ENCODE measurements at regions not wholly inside any gene's neighbourhood (a gene's known extent, or its start where the extent isn't known, plus 50 kb on each side); places are given as distances from the start of the nearest gene placed in this dataset.

DNA sequence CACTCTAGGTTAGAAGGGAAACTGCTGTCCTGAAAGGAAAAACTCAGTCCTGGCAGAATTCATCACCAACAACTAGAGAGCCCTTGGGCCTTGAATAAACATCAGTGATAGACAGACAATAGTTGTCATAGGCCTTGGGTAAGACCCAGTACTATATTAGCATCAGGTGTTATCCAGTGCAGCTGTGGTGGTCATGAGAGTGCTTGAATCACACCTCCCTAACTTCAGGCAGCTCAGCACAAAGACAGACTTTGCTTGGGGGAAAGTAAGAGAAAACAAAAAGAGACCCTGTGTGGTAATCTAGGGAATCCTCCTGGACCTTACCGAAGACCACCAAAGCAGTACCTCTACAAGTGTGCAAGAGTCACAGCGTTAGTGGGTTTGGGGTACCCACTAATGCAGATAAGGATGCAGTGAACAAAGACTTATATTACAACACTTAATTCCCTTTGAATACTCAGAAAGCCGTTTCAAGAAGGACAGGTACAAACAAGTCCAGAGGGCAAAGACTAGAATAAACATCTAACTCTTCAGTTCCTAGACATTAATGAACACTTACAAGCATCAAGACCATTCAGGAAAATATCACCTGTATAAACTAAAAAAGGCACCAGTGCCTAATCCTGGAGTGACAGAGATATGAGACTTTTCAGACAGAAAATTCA lies 332.3 kb upstream of the EPHA3 start:
- TF ChIP-seq YY1 (IDR thresholded peaks at IDR 0.05; ENCODE audit: low read depth): no peak
- no peak for TF ChIP-seq TCF12 (IDR thresholded peaks at IDR 0.05; ENCODE audit: low read depth)
- TF ChIP-seq RAD21 (IDR thresholded peaks at IDR 0.05; ENCODE audit: low read depth): no peak
